ENCODE measurements at regions not wholly inside any gene's neighbourhood (a gene's known extent, or its start where the extent isn't known, plus 50 kb on each side); places are given as distances from the start of the nearest gene placed in this dataset.

- Mint-ChIP-seq H3K9me3 (no peaks in the 10 kb centered on the region), H3K36me3 (ENCODE audit: low read depth) (no peaks in the 10 kb centered on the region), H3K4me3 (no peak overlapping the region), H3K4me1 (no peaks in the 10 kb centered on the region), H3K27me3 (no peaks in the 10 kb centered on the region), H3K27ac (no peak overlapping the region)
- no peak for DNase-seq
- intact Hi-C loops (cut with micrococcal nuclease): no loop called here
These were observed 527.3 kb downstream of the MTRR start for GRCh38 chr5:8396246-8396645.

- H3K36me3 Mint-ChIP-seq (ENCODE audit: low read depth): no peaks in the 10 kb centered on the region
- H3K4me3 Mint-ChIP-seq: no peak overlapping the region
- H3K27ac Mint-ChIP-seq: no peak overlapping the region
- H3K9me3 Mint-ChIP-seq: no peaks in the 10 kb centered on the region
- peak; percentile 17 for DNase-seq
- intact Hi-C loops (cut with micrococcal nuclease): no loop called here
- no peaks in the 10 kb centered on the region for H3K4me1 Mint-ChIP-seq
- H3K27me3 Mint-ChIP-seq: no peaks in the 10 kb centered on the region
These were observed 527.8 kb downstream of the MTRR start for GRCh38 chr5:8396756-8397155.

GRCh38 chr5:8399471-8399870 lies 530.5 kb downstream of the MTRR start:
- H3K9me3 Mint-ChIP-seq: no peaks in the 10 kb centered on the region
- no peak overlapping the region for H3K4me3 Mint-ChIP-seq
- intact Hi-C loops (cut with micrococcal nuclease): no loop called here
- H3K27me3 Mint-ChIP-seq: no peaks in the 10 kb centered on the region
- no peaks in the 10 kb centered on the region for H3K4me1 Mint-ChIP-seq
- no peaks in the 10 kb centered on the region for H3K36me3 Mint-ChIP-seq (ENCODE audit: low read depth)
- no peak for DNase-seq
- H3K27ac Mint-ChIP-seq: no peak overlapping the region

GRCh38 chr5:8408258-8408657 lies 539.3 kb downstream of the MTRR start:
- no peak overlapping the region for H3K27ac Mint-ChIP-seq
- DNase-seq: no peak
- H3K9me3 Mint-ChIP-seq: no peaks in the 10 kb centered on the region
- no peaks in the 10 kb centered on the region for H3K36me3 Mint-ChIP-seq (ENCODE audit: low read depth)
- intact Hi-C loops (cut with micrococcal nuclease): no loop called here
- no peak overlapping the region for H3K4me3 Mint-ChIP-seq
- no peaks in the 10 kb centered on the region for H3K4me1 Mint-ChIP-seq
- H3K27me3 Mint-ChIP-seq: no peaks in the 10 kb centered on the region

- DNase-seq: peak; percentile 19
- no peak overlapping the region for H3K4me3 Mint-ChIP-seq
- H3K27ac Mint-ChIP-seq: no peak overlapping the region
- intact Hi-C loops (cut with micrococcal nuclease): no loop called here
- no peaks in the 10 kb centered on the region for H3K9me3 Mint-ChIP-seq
- no peaks in the 10 kb centered on the region for H3K27me3 Mint-ChIP-seq
- no peaks in the 10 kb centered on the region for H3K36me3 Mint-ChIP-seq (ENCODE audit: low read depth)
- H3K4me1 Mint-ChIP-seq: no peaks in the 10 kb centered on the region
These were observed 541.7 kb downstream of the MTRR start for GRCh38 chr5:8410618-8411017.

GRCh38 chr5:8413975-8414374 lies 545.0 kb downstream of the MTRR start:
- no peak for DNase-seq
- intact Hi-C loops (cut with micrococcal nuclease): no loop called here
- no peaks in the 10 kb centered on the region for H3K36me3 Mint-ChIP-seq (ENCODE audit: low read depth)
- no peaks in the 10 kb centered on the region for H3K4me1 Mint-ChIP-seq
- no peaks in the 10 kb centered on the region for H3K9me3 Mint-ChIP-seq
- H3K4me3 Mint-ChIP-seq: no peak overlapping the region
- H3K27me3 Mint-ChIP-seq: no peaks in the 10 kb centered on the region
- H3K27ac Mint-ChIP-seq: no peak overlapping the region

- peak; percentile 14 for DNase-seq
- intact Hi-C loops (cut with micrococcal nuclease): no loop called here
- no peak overlapping the region for H3K4me3 Mint-ChIP-seq
- H3K36me3 Mint-ChIP-seq (ENCODE audit: low read depth): no peaks in the 10 kb centered on the region
- no peak overlapping the region for H3K27ac Mint-ChIP-seq
- H3K4me1 Mint-ChIP-seq: no peaks in the 10 kb centered on the region
- no peaks in the 10 kb centered on the region for H3K9me3 Mint-ChIP-seq
- H3K27me3 Mint-ChIP-seq: no peaks in the 10 kb centered on the region
These were observed 548.5 kb downstream of the MTRR start for GRCh38 chr5:8417316-8418048.

GRCh38 chr5:8418049-8418426 lies 549.1 kb downstream of the MTRR start:
- no peak for DNase-seq
- Mint-ChIP-seq H3K27ac (no peak overlapping the region), H3K9me3 (no peaks in the 10 kb centered on the region), H3K4me1 (no peaks in the 10 kb centered on the region), H3K27me3 (no peaks in the 10 kb centered on the region), H3K4me3 (no peak overlapping the region), H3K36me3 (ENCODE audit: low read depth) (no peaks in the 10 kb centered on the region)
- intact Hi-C loops (cut with micrococcal nuclease): no loop called here

GRCh38 chr5:8429778-8430758 lies 561.1 kb downstream of the MTRR start:
- no peaks in the 10 kb centered on the region for H3K36me3 Mint-ChIP-seq (ENCODE audit: low read depth)
- no peak for DNase-seq
- H3K9me3 Mint-ChIP-seq: peaks cover 3% of the 10 kb centered on the region
- intact Hi-C loops (cut with micrococcal nuclease): no loop called here
- no peak overlapping the region for H3K27ac Mint-ChIP-seq
- no peaks in the 10 kb centered on the region for H3K4me1 Mint-ChIP-seq
- no peak overlapping the region for H3K4me3 Mint-ChIP-seq
- no peaks in the 10 kb centered on the region for H3K27me3 Mint-ChIP-seq

GRCh38 chr5:8434501-8434900 lies 565.6 kb downstream of the MTRR start:
- Mint-ChIP-seq H3K36me3 (ENCODE audit: low read depth) (no peaks in the 10 kb centered on the region), H3K27me3 (no peaks in the 10 kb centered on the region), H3K4me1 (no peaks in the 10 kb centered on the region), H3K9me3 (peaks cover 3% of the 10 kb centered on the region), H3K27ac (no peak overlapping the region), H3K4me3 (no peak overlapping the region)
- intact Hi-C loops (cut with micrococcal nuclease): no loop called here
- no peak for DNase-seq

GRCh38 chr5:8436924-8437323 lies 568.0 kb downstream of the MTRR start:
- DNase-seq: no peak
- intact Hi-C loops (cut with micrococcal nuclease): no loop called here
- H3K4me1 Mint-ChIP-seq: no peaks in the 10 kb centered on the region
- no peaks in the 10 kb centered on the region for H3K36me3 Mint-ChIP-seq (ENCODE audit: low read depth)
- H3K27ac Mint-ChIP-seq: no peak overlapping the region
- H3K4me3 Mint-ChIP-seq: no peak overlapping the region
- H3K27me3 Mint-ChIP-seq: no peaks in the 10 kb centered on the region
- peaks cover 3% of the 10 kb centered on the region for H3K9me3 Mint-ChIP-seq

- no peaks in the 10 kb centered on the region for H3K9me3 Mint-ChIP-seq
- no peak for DNase-seq
- intact Hi-C loops (cut with micrococcal nuclease): no loop called here
- H3K27me3 Mint-ChIP-seq: no peaks in the 10 kb centered on the region
- H3K4me3 Mint-ChIP-seq: no peak overlapping the region
- H3K4me1 Mint-ChIP-seq: no peaks in the 10 kb centered on the region
- H3K27ac Mint-ChIP-seq: no peak overlapping the region
- H3K36me3 Mint-ChIP-seq (ENCODE audit: low read depth): no peaks in the 10 kb centered on the region
These were observed 576.2 kb downstream of the MTRR start for GRCh38 chr5:8445139-8445538.

- DNase-seq: no peak
- Mint-ChIP-seq H3K4me3 (no peak overlapping the region), H3K4me1 (no peaks in the 10 kb centered on the region), H3K9me3 (no peaks in the 10 kb centered on the region), H3K27ac (no peak overlapping the region), H3K36me3 (ENCODE audit: low read depth) (no peaks in the 10 kb centered on the region), H3K27me3 (no peaks in the 10 kb centered on the region)
- intact Hi-C loops (cut with micrococcal nuclease): no loop called here
These were observed 577.2 kb downstream of the MTRR start for GRCh38 chr5:8446179-8446578.

GRCh38 chr5:8456846-8457186 lies 587.9 kb downstream of the MTRR start:
- H3K27ac Mint-ChIP-seq: peak overlapping the region; percentile 55
- no peaks in the 10 kb centered on the region for H3K9me3 Mint-ChIP-seq
- H3K36me3 Mint-ChIP-seq (ENCODE audit: low read depth): peaks cover 3% of the 10 kb centered on the region
- no peaks in the 10 kb centered on the region for H3K4me1 Mint-ChIP-seq
- no peaks in the 10 kb centered on the region for H3K27me3 Mint-ChIP-seq
- H3K4me3 Mint-ChIP-seq: peak overlapping the region; percentile 73
- intact Hi-C loops (cut with micrococcal nuclease): no loop called here
- no peak for DNase-seq
